ENCODE measurements at regions not wholly inside any gene's neighbourhood (a gene's known extent, or its start where the extent isn't known, plus 50 kb on each side); places are given as distances from the start of the nearest gene placed in this dataset.

DNA sequence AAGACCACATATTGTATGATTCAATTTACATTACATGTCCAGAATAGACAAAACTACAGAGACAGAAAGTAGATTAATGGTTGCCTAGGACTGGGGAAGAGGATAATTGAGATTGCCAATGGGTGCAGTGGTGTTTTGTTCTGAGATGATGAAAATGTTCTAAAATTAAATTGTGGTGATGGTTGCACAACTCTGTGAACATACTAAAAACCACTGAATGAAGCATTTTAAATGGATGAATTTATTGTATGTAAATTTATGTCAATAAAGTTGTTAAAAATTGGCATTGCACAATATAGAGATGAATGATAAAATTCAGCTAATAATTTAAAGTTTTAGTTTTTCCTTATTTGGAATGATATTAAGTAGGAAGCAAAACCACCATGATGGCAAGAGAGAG, 109.5 kb upstream of the NR4A3 start:
- TF ChIP-seq CTCF (IDR thresholded peaks at IDR 0.05) (no peak), POLR2AphosphoS5 (IDR thresholded peaks at IDR 0.05) (no peak), POLR2A (IDR thresholded peaks at IDR 0.05) (no peak)
